SKM-1 treated with dmso at 0.1 percent for 144 hours (cell line): ENCODE measurements at regions not wholly inside any gene's neighbourhood (a gene's known extent, or its start where the extent isn't known, plus 50 kb on each side); places are given as distances from the start of the nearest gene placed in this dataset.

Source experiments
- DNase-seq: peaks from one replicate; lab custom pipeline; 2025; ENCODE audit not compliant: unreplicated experiment; lab: John Stamatoyannopoulos, UW

GRCh38 chr12:91380631-91381030 lies 198.0 kb upstream of the DCN start:
- no peak for DNase-seq

- DNase-seq = no peak
Observed at GRCh38 chr12:91379051-91379775, 196.6 kb upstream of the DCN start.

- DNase-seq = no peak
Observed at GRCh38 chr12:91377436-91377835, 194.8 kb upstream of the DCN start.

GRCh38 chr12:91373086-91373485 lies 190.5 kb upstream of the DCN start:
- DNase-seq = no peak

- DNase-seq = no peak
Observed at GRCh38 chr12:91370086-91370868, 187.7 kb upstream of the DCN start.

- no peak for DNase-seq
Observed at GRCh38 chr12:91368613-91369012, 186.0 kb upstream of the DCN start.

GRCh38 chr12:91367234-91367849 lies 184.7 kb upstream of the DCN start:
- no peak for DNase-seq

- no peak for DNase-seq
Observed at GRCh38 chr12:91364471-91365184, 182.0 kb upstream of the DCN start.

GRCh38 chr12:91361864-91362263 lies 179.2 kb upstream of the DCN start:
- no peak for DNase-seq

- no peak for DNase-seq
Observed at GRCh38 chr12:91357381-91357780, 174.8 kb upstream of the DCN start.

GRCh38 chr12:91356405-91356804 lies 173.8 kb upstream of the DCN start:
- DNase-seq = no peak

GRCh38 chr12:91355150-91356006 lies 172.8 kb upstream of the DCN start:
- DNase-seq = peak; percentile 7

GRCh38 chr12:91353266-91353665 lies 170.6 kb upstream of the DCN start:
- DNase-seq = no peak

GRCh38 chr12:91349476-91349875 lies 166.9 kb upstream of the DCN start:
- no peak for DNase-seq

- DNase-seq = no peak
Observed at GRCh38 chr12:91347481-91348214, 165.0 kb upstream of the DCN start.

- DNase-seq = no peak
Observed at GRCh38 chr12:91346827-91347226, 164.2 kb upstream of the DCN start.

GRCh38 chr12:91344408-91344807 lies 161.8 kb upstream of the DCN start:
- no peak for DNase-seq

- DNase-seq = no peak
Observed at GRCh38 chr12:91343010-91343409, 160.4 kb upstream of the DCN start.

GRCh38 chr12:91339106-91339505 lies 156.5 kb upstream of the DCN start:
- DNase-seq = no peak

GRCh38 chr12:91335699-91336098 lies 153.1 kb upstream of the DCN start:
- DNase-seq = no peak
